ENCODE measurements at regions not wholly inside any gene's neighbourhood (a gene's known extent, or its start where the extent isn't known, plus 50 kb on each side); places are given as distances from the start of the nearest gene placed in this dataset.
"Not testable (repeated sequence)": the region's sequence is repeated elsewhere in the genome, so short reads cannot be mapped to it uniquely, and the experiment has no call there.

DNA sequence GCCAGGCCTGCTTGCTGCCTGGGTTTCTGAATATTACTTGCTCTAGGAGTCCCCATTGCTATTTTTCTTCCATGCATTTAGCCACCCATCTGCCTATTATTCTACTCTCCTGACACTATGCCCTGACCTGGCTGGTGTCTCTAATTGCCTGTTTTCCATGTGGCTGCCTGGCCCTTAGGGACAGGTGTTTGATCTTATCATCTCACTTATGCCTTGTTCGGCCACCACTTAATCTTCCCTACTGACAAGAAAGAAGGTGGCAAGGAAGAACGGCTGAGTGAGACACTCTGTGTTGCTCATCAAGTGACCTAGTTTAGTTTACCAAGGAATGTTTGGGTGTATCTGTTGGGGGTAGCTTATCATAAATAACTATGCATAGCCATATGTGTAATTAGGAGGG is 50.4 kb upstream of the RAPH1 start:
- DNase-seq (ENCODE audit: low spot score): no peak

- no peak for DNase-seq (ENCODE audit: low spot score)
Observed at GRCh38 chr2:203586206-203586605, 51.1 kb upstream of the RAPH1 start.

GRCh38 chr2:203586696-203587095 is 51.6 kb upstream of the RAPH1 start:
- DNase-seq (ENCODE audit: low spot score): no peak

GRCh38 chr2:203590496-203590895 is 55.4 kb upstream of the RAPH1 start:
- no peak for DNase-seq (ENCODE audit: low spot score)

GRCh38 chr2:203591642-203592041 is 56.5 kb upstream of the RAPH1 start:
- no peak for DNase-seq (ENCODE audit: low spot score)

DNA sequence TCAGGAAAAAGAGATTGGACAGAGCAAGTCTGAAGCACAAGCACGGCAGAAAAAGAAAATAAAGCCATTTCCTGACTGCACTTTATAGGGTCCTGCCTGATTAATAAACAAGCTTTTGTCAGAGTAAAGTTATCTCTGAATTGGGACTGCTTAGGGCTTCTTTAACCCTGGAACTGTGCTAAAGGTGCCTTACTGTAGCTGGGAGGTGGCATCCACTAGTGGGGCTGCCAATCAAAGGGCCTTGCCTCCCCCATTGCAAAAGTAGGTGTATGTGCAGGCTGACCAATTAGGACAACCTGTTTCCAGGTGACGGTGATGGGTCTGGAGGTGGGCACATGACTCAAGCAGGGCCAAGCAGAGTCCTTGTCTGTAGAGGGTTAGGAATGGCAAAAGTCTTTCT is 57.4 kb upstream of the RAPH1 start:
- no peak for DNase-seq (ENCODE audit: low spot score)

DNA sequence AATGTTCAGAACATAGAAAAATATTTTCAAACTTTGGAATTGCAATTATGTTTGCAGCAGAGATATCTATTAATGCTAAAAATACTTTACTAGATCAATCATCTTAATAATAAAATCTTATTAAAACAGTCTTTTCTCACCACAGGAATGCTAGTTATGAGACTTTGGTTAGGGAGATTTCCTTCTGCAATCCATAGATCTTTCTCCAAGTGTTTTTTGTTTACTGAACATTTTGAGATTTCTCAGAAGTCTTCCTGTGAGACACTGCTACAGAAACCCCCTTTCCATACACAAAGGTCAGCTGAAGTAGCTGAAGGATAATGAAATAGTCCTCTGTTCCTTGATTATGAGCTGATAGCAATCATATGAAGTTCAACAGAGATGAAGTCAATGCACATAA is 59.4 kb upstream of the RAPH1 start:
- DNase-seq (ENCODE audit: low spot score): no peak

DNA sequence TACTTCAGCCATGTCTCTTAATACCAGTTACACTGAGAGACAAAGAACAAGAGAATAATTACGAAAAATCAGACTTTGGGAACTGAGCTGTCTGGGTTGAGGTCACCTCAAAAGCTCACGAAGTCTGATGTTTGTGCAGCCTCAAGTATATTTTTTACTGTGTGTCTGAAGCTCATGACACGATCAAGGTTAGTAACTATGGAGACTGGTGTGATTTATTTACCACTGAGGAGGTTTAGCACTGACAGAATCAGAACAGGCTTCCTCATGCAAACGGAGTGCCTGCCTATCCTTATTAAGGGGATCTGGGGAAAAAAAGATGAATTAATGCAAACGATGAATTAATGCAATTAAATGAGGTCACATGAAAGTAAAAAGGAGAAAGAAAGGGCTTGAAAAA is 61.1 kb upstream of the RAPH1 start:
- no peak for DNase-seq (ENCODE audit: low spot score)

DNA sequence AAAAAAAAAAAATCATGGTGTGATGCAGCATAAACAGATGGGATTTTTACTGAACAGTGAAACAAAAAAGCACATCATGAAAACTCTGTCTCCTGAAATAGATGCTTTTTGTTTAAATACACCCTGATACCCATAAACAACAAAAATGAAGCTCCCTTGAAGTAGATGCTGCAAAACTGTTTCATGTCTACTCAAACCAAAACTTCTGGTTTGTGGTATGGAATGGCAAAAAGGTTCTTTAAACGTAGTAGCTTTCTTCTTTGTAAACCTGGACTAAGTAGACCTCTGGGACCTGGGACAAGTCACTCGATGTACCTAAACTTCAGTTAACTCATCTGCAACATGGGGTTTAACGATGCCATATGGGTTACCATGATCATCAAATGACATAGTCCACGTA is 64.4 kb upstream of the RAPH1 start:
- DNase-seq (ENCODE audit: low spot score): no peak

DNA sequence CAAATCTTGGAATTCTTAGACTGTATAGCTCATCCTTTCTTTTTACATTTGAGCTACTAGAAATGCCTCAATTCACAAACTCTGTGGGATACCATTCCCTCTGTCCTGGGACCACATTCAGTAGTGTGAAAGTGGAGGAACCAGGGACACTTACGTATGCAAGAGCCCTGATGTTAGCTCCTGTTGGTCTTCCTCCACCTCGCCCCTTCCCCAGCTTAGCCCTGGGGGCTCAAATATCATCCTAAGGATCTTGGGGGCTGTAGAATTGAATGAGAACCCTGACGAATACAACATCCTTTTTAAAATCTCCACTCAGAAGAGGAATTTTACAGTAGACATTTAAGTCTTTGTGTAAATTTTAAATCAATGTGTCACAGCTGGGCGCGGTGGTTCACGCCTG is 65.2 kb upstream of the RAPH1 start:
- DNase-seq (ENCODE audit: low spot score): no peak

GRCh38 chr2:203603456-203604389 is 68.6 kb upstream of the RAPH1 start:
- no peak for DNase-seq (ENCODE audit: low spot score)

DNA sequence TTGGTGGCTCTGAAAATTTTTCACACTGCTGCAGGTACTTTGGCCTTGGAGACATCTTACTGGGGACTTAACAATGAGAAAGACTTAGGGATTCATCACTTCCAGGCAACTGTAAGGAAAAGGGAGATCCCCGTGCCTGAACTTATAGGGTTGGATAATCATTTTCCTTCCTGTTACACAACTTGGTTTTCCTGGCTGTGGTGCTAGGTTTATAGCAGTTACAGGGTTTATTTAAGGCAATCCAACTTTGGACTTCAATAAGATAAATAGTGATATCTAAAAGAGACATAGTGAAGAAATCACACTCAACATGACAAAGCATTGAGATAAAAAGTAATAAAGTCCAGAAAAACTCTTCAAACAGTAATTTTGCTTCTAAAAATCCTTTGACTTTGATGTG is 70.2 kb upstream of the RAPH1 start:
- DNase-seq (ENCODE audit: low spot score): no peak

DNA sequence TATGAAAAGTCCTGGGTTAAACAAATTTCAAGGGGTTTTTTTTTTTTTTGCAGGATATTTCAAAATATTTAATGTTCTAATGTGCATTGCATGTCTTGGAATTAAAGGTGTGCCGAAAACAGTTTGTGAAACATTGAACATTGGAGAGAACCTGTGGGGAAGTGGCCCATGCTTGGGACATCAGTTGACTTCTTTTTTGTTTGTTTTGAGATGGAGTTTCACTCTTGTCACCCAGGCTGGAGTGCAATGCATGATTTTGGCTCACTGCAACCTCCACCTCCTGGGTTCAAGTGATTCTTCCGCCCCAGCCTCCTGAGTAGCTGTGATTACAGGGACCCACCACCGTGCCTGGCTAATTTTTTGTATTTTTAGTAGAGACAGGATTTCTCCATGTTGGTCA is 71.0 kb upstream of the RAPH1 start:
- no peak for DNase-seq (ENCODE audit: low spot score)

GRCh38 chr2:203610558-203610957 is 75.5 kb upstream of the RAPH1 start:
- DNase-seq (ENCODE audit: low spot score): no peak

DNA sequence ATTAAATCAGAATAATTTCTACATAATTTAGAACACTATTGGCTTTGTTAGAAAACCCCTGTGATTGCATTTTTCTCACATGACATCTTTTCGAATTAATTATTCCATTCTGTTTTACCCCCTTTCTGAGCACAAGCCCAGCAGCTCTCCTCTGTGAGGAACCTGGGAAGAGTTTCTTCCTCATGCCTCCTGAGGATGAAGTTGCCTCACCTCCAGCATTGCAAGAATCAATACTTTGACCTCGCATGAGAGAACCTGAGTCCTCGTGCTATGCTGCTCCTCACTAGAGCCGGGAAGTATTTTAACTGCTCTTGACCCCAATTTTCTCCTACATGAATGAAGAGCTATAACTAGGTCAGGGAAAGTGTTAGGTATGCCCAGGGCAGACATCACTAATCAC is 77.1 kb upstream of the RAPH1 start:
- DNase-seq (ENCODE audit: low spot score): no peak

DNA sequence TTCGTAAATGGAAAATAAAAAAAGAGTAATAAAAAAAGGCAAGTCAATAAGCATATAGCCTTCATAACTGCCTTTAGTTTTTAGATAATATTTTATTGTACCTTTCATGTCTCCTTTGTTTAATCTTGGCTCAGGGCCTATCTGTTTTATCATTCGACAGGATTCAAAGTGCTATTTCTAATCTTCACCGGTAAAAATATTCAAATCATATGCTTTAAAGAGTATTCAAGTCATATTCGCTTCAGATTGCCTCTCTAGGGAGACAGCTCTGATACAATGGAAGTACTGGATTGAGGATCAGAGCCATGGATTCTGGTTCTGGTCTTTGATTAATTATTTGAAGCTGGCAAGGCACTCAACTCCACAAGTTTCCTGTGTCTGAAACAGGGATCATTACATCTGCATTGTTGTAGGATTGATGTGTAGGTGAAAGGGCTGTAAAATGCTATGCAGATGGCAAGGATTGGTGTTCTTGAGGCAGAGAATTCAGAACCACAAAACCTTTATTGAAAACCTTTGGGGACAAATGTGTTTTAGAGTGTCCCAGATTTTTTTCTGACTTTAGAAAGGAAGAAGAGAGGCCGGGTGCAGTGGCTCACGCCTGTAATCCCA is 84.3 kb upstream of the RAPH1 start:
- no peak for DNase-seq (ENCODE audit: low spot score)

DNA sequence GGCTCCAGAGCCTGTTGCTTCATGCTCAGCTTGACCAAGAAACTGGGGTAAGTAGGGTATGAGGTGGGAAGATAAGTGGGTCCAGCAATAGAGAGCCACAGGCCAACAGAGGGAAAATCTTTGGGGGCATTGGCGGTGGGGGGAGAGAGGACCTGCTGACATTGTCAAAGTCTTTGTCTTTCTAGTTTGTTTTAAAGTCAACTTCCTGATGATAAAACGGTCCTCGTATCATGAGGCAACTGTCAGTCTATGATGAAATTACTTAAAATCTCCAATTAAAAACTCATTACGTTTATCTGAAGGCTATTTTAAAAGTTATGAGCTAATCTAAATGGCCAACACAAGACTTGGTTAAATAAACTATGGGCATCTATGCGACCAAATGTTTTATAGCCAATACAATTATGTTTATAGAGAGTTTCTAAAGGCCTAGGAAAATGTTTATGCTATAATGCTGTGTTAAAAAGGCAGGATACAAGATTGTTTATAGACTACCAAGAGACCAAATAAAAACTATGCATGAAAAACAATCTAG is 84.4 kb upstream of the CD28 start:
- no peak for DNase-seq (ENCODE audit: low spot score)

DNA sequence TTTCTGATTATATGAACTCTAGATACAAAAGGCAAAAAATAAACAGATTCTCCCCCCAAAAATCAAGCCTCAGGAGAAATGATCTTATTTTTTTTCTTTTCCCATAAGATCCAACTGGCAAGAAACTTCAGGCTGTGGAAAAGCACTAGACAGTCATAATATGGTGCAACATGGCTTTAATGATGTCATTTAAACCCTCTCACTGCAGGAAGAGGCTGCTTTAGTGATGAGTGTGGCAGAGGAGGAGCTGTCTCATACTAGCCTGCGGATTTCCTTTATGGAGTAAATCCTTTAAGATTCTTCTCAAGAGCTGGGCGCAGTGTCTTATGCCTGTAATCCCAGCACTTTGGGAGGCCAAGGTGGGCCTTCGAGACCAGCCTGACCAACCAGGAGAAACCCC is 83.3 kb upstream of the CD28 start:
- no peak for DNase-seq (ENCODE audit: low spot score)

DNA sequence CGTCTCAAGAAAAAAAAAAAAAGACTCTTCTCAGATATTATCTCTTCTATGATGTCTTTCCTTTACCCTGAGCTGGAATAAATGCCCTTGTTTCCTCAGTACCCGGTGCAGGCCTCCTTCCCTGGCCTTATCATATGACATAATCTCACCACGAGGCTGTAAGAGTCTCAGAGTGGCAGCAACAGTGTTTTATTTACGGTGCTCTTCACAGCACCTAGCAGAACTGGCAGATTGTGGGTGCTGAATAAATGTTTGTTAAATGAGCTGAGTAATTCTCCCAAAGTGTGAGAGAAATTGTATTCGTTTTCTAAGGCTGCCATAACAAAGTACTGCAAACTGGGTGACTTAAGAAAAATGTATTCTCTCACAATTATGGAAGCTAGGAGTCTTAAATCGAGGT is 82.8 kb upstream of the CD28 start:
- no peak for DNase-seq (ENCODE audit: low spot score)

DNA sequence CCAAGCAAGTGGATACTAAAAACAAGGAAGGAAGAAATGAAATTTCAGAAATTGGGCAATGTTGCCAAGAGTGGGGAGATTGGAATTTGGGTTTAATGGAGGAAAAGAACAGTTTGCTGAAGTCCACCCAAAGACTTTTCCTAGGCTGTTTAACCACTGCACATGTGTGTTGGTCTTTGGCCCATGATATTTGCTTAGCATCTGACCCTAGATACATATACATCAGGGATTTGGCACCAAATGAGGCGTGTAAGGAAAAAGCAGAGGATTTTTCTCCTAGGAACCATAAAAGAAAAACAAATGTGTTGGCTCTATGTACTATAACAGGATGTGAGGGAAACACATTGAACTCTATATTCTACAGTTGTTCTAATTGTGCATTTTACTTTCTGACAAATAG is 80.7 kb upstream of the CD28 start:
- DNase-seq (ENCODE audit: low spot score): no peak

- not testable (repeated sequence) for DNase-seq (ENCODE audit: low spot score)
Observed at GRCh38 chr2:203626247-203626646, 80.2 kb upstream of the CD28 start.

DNA sequence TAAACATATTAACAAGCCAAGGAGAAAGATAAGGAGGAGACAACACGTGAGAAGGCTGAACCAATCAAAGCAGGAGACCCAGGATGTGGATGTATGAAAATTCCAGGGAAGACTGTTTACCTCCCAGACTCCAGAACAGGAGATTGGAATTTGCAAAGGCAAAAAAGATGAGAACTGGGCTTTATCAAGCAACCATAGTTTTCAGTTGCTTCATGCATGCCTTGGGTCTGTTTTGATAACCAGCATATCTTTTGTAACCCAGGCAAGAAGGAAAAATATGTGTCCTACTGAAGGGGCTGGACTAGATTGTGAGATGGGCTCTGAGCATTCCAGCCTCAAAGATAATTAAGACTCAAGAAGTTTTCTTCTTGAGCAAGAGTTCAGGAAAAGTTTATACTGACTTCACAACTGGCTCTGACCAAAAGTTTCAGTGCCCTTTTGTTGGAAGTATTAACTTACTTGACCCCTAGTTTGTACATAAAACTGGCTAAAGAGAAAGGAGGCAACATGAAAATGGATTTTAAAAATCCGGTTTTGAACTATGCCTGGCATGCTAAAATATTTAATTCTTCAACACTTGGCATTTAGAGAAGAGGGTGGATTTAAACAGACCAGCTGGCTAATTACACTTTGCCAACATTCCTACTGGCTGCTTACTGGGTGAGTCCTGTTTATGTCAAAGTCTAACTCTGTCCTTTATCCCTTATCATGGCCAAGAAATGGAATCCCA is 79.3 kb upstream of the CD28 start:
- no peak for DNase-seq (ENCODE audit: low spot score)

GRCh38 chr2:203629699-203630098 is 76.7 kb upstream of the CD28 start:
- no peak for DNase-seq (ENCODE audit: low spot score)
